ENCODE measurements at regions not wholly inside any gene's neighbourhood (a gene's known extent, or its start where the extent isn't known, plus 50 kb on each side); places are given as distances from the start of the nearest gene placed in this dataset.

GRCh38 chr7:110371709-110372108, 719.2 kb upstream of the LRRN3 start:
- H3K36me3 ChIP-seq: no peaks in the 10 kb centered on the region
- no peaks in the 10 kb centered on the region for H3K27me3 ChIP-seq
- intact Hi-C loops (cut with DNase I; ENCODE audit: low total_unique reads): no loop called here
- no peak overlapping the region for H3K27ac ChIP-seq
- DNase-seq: no peak
- H3K4me3 ChIP-seq: no peak overlapping the region
- no peak for TF ChIP-seq CTCF (IDR thresholded peaks at IDR 0.05)
- no peaks in the 10 kb centered on the region for H3K4me1 ChIP-seq
- H3K9me3 ChIP-seq: no peaks in the 10 kb centered on the region

GRCh38 chr7:110372685-110373084, 718.2 kb upstream of the LRRN3 start:
- H3K9me3 ChIP-seq: no peaks in the 10 kb centered on the region
- no peak overlapping the region for H3K27ac ChIP-seq
- no peak overlapping the region for H3K4me3 ChIP-seq
- no peaks in the 10 kb centered on the region for H3K4me1 ChIP-seq
- DNase-seq: no peak
- no peaks in the 10 kb centered on the region for H3K27me3 ChIP-seq
- no peaks in the 10 kb centered on the region for H3K36me3 ChIP-seq
- no peak for TF ChIP-seq CTCF (IDR thresholded peaks at IDR 0.05)
- intact Hi-C loops (cut with DNase I; ENCODE audit: low total_unique reads): no loop called here

GRCh38 chr7:110373416-110373815, 717.5 kb upstream of the LRRN3 start:
- H3K36me3 ChIP-seq: no peaks in the 10 kb centered on the region
- no peaks in the 10 kb centered on the region for H3K27me3 ChIP-seq
- intact Hi-C loops (cut with DNase I; ENCODE audit: low total_unique reads): no loop called here
- no peak for DNase-seq
- H3K9me3 ChIP-seq: no peaks in the 10 kb centered on the region
- H3K27ac ChIP-seq: no peak overlapping the region
- H3K4me3 ChIP-seq: no peak overlapping the region
- H3K4me1 ChIP-seq: no peaks in the 10 kb centered on the region
- no peak for TF ChIP-seq CTCF (IDR thresholded peaks at IDR 0.05)

- DNase-seq: no peak
- intact Hi-C loops (cut with DNase I; ENCODE audit: low total_unique reads): no loop called here
- Histone ChIP-seq H3K27me3 (no peaks in the 10 kb centered on the region), H3K4me3 (no peak overlapping the region), H3K4me1 (no peaks in the 10 kb centered on the region), H3K36me3 (no peaks in the 10 kb centered on the region), H3K9me3 (no peaks in the 10 kb centered on the region), H3K27ac (no peak overlapping the region)
- no peak for TF ChIP-seq CTCF (IDR thresholded peaks at IDR 0.05)
Observed at GRCh38 chr7:110373859-110374258, 717.1 kb upstream of the LRRN3 start.

- H3K4me3 ChIP-seq: no peak overlapping the region
- intact Hi-C loops (cut with DNase I; ENCODE audit: low total_unique reads): no loop called here
- no peak overlapping the region for H3K27ac ChIP-seq
Observed at GRCh38 chr7:110375068-110375467, 715.9 kb upstream of the LRRN3 start.

More at GRCh38 chr7:110375068-110375467, 715.9 kb upstream of the LRRN3 start:
- Histone ChIP-seq H3K36me3 (no peaks in the 10 kb centered on the region), H3K9me3 (no peaks in the 10 kb centered on the region), H3K4me1 (no peaks in the 10 kb centered on the region), H3K27me3 (no peaks in the 10 kb centered on the region)
- no peak for TF ChIP-seq CTCF (IDR thresholded peaks at IDR 0.05)
- DNase-seq: no peak

All from tibial artery (tissue), 4 donors.